GM19463 (cell line): ENCODE measurements at regions not wholly inside any gene's neighbourhood (a gene's known extent, or its start where the extent isn't known, plus 50 kb on each side); places are given as distances from the start of the nearest gene placed in this dataset.

Experiments
- ATAC-seq: cut with Tn5 transposase; IDR thresholded peaks from one replicate; pipeline ENCODE4 v1.9.1; 2021; ENCODE audit warnings: mild to moderate bottlenecking, moderate library complexity; ENCODE audit not compliant: unreplicated experiment

- no peak for ATAC-seq
These were observed 54.4 kb upstream of the PIK3R1 start for GRCh38 chr5:68161156-68161555.

DNA sequence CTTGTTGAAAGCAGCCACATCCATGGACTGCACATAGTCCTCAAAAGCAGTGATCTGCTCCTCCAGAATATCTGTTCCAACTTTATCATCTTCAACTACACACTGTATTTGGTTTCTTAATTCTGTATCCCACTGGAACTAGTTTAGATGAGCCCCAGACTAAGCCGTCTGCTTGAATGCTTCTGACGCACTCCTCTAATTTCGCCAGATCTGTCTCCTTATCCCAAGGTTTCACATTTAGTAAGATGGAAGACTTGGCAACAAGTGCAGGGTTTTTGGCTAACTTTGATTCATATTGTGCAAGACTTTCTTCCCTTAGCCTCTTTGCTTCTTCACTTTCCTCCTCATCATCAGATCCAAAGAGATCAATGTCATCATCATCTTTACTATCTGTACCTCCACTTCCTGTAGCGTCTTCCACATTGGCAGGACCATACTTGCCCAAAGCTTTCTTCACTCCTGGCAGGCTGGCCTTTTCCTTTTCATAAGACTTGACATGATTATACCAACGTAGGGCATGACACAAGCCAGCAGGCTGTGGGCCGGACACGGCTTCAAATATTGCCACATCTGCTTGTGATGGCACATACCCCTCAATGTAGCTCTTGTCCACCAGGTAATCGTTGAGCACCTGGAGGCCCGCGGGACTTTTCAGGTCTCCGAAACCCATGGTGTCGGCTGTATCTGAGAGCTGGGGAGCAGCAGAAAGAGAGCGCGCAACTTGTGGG, 56.2 kb upstream of the PIK3R1 start:
- ATAC-seq = no peak

DNA sequence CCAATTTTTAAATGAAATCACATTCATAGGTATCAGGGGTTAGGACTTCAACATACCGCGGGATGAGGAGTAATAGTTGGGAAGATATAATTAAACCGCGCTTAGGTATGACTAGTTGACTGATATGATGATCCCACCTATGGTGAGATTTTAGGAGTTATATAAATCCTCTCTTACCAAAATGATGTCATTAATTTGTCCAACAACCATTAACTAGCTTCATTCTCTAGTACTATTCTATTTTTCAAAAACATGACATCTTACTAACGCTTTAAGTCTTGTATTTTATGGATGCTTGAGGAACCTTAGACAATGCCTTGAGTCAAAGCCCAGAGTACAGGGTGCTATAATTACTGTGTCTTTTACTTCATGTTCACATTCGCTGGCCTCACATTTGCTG, 59.6 kb upstream of the PIK3R1 start:
- no peak for ATAC-seq

GRCh38 chr5:68154119-68154857, 61.3 kb upstream of the PIK3R1 start:
- ATAC-seq = no peak

DNA sequence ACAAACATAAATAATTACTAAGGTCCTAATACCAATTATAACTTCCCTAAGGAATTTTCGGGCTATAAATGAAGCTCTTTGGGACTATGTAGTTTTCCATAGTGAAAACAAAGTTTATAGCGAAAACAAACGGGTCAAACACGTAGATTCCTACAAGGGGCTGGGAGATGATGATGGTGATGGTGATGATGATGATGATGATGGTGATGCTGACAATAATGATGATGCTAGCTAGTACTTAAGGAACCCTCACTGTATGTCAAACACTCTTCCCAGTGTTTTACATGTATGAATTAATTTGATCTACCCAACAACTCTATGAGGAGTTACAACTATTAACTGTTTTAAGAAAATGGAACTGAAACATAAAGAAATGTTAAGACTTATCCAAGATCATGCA, 63.7 kb upstream of the PIK3R1 start:
- no peak for ATAC-seq

GRCh38 chr5:68149189-68149588, 66.4 kb upstream of the PIK3R1 start:
- peak; percentile 52 for ATAC-seq

- ATAC-seq = peak; percentile 64
These were observed 67.5 kb upstream of the PIK3R1 start for GRCh38 chr5:68148096-68148495.

- ATAC-seq = peak; percentile 8
These were observed 67.9 kb upstream of the PIK3R1 start for GRCh38 chr5:68147659-68148058.

DNA sequence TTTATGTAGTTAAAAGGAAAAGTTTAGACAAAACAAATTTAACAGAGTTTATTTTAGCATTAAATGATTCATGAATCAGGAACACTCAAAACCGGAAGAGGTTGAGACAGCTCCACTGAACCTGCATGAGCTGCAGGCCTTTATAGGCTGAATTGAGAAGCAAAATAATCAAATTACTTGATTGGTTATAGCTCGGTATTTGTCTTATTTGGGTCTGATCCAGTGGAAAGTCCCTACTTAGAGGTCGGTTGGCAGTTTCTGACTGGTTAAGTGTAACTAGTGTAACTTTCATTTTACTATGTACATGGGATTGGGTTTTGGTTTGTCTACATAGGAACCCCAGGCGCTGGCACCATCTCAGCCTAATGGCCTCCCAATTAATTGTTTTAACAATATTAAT, 74.1 kb upstream of the PIK3R1 start:
- ATAC-seq = peak; percentile 43

DNA sequence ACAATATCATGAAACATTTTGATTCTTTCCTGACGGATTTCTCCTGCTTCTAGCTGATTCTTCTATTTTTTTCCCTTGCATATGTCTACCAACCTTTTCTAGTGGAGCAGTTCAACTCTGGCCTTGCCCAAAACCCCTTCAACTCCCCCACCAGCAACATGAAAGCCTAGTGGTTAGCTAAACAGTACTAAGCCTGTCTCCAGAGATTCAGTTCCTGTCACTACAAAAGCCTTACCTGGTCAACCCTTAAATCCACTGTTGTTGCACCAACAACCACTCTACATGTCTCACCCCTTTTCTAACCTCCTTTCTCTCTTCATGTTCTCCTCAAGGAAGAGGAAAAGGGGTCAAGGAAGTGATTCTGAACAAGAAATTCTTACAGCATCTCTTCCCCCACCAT, 74.8 kb upstream of the PIK3R1 start:
- peak; percentile 40 for ATAC-seq

DNA sequence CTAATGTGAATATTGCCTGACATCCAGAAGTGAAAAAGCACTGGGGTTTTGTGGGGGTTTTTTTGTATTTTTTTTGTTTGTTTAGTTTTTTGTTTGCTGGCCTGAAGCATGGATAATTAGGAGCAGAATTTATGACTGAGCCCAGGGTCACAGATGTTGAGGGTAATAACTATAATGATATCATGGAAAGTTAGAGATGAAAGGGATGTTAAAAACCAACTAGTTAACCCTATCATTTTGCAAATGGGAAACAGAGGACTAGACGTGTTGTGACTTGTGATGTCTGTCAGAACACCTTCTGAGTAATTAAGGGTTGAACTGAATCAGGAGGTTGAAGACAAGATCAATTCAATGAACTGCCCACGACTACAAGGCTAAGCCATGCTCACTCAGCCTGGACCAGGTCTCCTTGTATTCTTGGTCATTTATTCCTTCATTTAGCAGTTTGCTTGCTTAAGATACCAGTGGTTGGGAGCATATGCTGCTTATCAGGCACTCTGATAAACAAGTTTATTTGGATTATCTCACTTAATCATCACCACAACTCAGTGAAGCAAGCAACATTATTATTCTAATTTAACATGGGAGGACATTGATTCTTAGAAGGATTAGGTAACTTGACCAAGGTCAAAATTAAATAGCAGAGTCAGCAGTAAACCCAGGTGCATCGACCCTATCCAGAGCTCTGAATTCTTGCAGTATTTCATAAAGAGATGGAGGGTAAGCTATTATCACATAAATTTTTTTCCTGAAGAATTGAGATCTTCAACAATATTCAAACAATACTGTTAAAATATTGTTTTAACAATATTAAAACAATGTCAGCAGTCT, 75.7 kb upstream of the PIK3R1 start:
- ATAC-seq = no peak

- no peak for ATAC-seq
These were observed 77.9 kb upstream of the PIK3R1 start for GRCh38 chr5:68137511-68138140.

- no peak for ATAC-seq
These were observed 80.8 kb upstream of the PIK3R1 start for GRCh38 chr5:68134669-68135313.

DNA sequence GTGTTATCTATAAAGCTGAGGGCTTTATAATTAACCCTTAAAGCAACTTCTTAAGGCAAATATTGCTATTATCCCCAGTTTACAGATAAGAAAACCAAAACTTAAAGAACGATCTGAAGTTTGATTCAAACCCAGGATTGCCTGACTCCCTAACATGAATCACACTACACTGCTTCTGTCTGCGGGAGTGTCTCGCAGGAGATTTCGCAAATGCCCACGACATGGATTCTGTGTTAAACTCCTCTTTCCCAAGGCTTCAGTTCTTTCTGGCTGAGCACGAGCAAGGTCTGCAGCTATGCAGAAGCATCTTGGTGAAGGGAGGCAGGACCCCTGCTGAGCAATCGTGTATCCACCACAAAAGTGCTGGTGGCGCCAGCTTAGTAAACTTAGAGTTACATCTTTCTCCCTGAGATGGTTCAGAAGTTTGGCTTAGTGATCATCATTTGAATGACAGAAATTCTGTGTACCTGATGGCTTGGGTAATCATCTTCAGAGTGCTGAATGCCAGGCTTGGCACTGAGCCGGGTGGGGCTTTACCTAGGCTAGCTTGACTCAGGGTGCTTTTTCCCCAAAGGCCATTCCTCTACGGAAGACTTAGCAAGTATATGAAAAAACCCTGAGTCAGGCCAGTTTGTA, 81.4 kb upstream of the PIK3R1 start:
- no peak for ATAC-seq

- no peak for ATAC-seq
These were observed 85.3 kb upstream of the PIK3R1 start for GRCh38 chr5:68130253-68130652.

DNA sequence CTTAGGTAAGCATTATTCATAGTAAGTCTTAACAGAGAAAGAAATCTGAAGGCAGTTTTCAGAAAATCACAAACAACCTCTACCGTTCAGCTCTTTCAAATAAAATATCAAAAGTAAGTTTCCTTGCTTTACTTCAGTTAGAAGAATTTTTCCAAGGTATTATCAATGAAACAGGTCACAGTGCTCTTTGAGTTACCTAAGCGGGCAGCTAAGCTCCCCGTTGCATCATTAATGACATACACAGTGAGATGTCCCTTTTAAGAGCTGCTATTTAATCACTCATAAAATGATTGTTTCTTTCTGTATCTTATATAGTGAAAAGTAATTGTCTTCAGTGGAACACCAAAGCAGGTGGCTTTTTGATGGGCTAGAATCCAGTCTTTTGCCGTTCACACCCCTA, 86.2 kb upstream of the PIK3R1 start:
- ATAC-seq = no peak

- no peak for ATAC-seq
These were observed 88.7 kb upstream of the PIK3R1 start for GRCh38 chr5:68126886-68127285.

- ATAC-seq = no peak
These were observed 92.9 kb upstream of the PIK3R1 start for GRCh38 chr5:68122439-68123328.

DNA sequence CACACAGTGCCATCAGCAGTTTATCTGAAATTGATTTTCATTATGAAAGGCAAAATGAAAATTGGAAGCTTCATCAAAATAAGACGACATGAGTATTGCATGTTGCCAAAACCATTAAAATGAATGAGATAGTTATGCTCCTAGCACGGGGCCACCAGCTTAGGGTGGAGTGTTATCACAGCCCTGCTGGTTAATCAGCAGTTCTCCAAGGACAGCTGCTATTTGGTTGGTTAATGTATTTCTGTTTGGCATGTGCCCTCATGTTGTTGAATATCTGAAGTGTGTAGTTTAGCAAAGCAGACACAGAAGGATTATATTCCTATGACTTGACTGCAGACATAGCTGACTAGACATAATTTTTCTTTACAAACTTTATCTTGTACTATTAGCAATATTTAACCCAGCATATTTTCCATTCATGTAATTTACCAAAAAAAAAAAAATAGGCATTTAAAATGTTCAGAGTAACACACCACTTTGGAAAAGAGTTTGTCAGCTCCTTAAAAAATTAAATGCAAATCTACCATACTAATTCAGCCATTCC, 98.6 kb upstream of the PIK3R1 start:
- no peak for ATAC-seq
